ENCODE measurements at regions not wholly inside any gene's neighbourhood (a gene's known extent, or its start where the extent isn't known, plus 50 kb on each side); places are given as distances from the start of the nearest gene placed in this dataset.

GRCh38 chr2:8103085-8103708 lies 578.7 kb upstream of the ID2 start:
- TF ChIP-seq CTCF (conservative IDR thresholded peaks at IDR 0.05; ENCODE audit: control insufficient read depth, insufficient read depth, low read depth, low read length) = no peak
- peak; percentile 85 for DNase-seq (ENCODE audit: low read depth)
- H3K4me3 ChIP-seq (ENCODE audit: control insufficient read depth, low read depth, low read length) = no peak overlapping the region

GRCh38 chr2:8107150-8107549 lies 574.7 kb upstream of the ID2 start:
- H3K4me3 ChIP-seq (ENCODE audit: control insufficient read depth, low read depth, low read length) = no peak overlapping the region
- TF ChIP-seq CTCF (conservative IDR thresholded peaks at IDR 0.05; ENCODE audit: control insufficient read depth, insufficient read depth, low read depth, low read length) = no peak
- no peak for DNase-seq (ENCODE audit: low read depth)

- no peak for DNase-seq (ENCODE audit: low read depth)
- no peak for TF ChIP-seq CTCF (conservative IDR thresholded peaks at IDR 0.05; ENCODE audit: control insufficient read depth, insufficient read depth, low read depth, low read length)
- H3K4me3 ChIP-seq (ENCODE audit: control insufficient read depth, low read depth, low read length) = no peak overlapping the region
Measured at GRCh38 chr2:8107621-8108378, 574.1 kb upstream of the ID2 start.

- DNase-seq (ENCODE audit: low read depth) = no peak
- H3K4me3 ChIP-seq (ENCODE audit: control insufficient read depth, low read depth, low read length) = no peak overlapping the region
- TF ChIP-seq CTCF (conservative IDR thresholded peaks at IDR 0.05; ENCODE audit: control insufficient read depth, insufficient read depth, low read depth, low read length) = no peak
Measured at GRCh38 chr2:8110716-8111115, 571.1 kb upstream of the ID2 start.

- DNase-seq (ENCODE audit: low read depth) = peak; percentile 29
- H3K4me3 ChIP-seq (ENCODE audit: control insufficient read depth, low read depth, low read length) = no peak overlapping the region
- no peak for TF ChIP-seq CTCF (conservative IDR thresholded peaks at IDR 0.05; ENCODE audit: control insufficient read depth, insufficient read depth, low read depth, low read length)
Measured at GRCh38 chr2:8111193-8111592, 570.7 kb upstream of the ID2 start.

- no peak for TF ChIP-seq CTCF (conservative IDR thresholded peaks at IDR 0.05; ENCODE audit: control insufficient read depth, insufficient read depth, low read depth, low read length)
- DNase-seq (ENCODE audit: low read depth) = no peak
Measured at GRCh38 chr2:8115456-8115855, 566.4 kb upstream of the ID2 start.

More at GRCh38 chr2:8115456-8115855, 566.4 kb upstream of the ID2 start:
- no peak overlapping the region for H3K4me3 ChIP-seq (ENCODE audit: control insufficient read depth, low read depth, low read length)

All from fibroblast of mammary gland (primary cell).